Activated CD4-positive, CD25-positive, alpha-beta regulatory T cell treated with anti-CD3 and anti-CD28 coated beads, Interleukin-2, amount 50 U/mL, for 24 hours (primary cell): ENCODE measurements at regions not wholly inside any gene's neighbourhood (a gene's known extent, or its start where the extent isn't known, plus 50 kb on each side); places are given as distances from the start of the nearest gene placed in this dataset.
"Not testable (repeated sequence)": the region's sequence is repeated elsewhere in the genome, so short reads cannot be mapped to it uniquely, and the experiment has no call there.

Experiments used
- ATAC-seq, 2 donors: fragments of 150-1000 bp; cut with Tn5 transposase; one replicate each; pipeline ENCODE4 v1.10.0; 2021; ENCODE audit warnings: mild to moderate bottlenecking in 1 of 2, moderate library complexity in 1 of 2

DNA sequence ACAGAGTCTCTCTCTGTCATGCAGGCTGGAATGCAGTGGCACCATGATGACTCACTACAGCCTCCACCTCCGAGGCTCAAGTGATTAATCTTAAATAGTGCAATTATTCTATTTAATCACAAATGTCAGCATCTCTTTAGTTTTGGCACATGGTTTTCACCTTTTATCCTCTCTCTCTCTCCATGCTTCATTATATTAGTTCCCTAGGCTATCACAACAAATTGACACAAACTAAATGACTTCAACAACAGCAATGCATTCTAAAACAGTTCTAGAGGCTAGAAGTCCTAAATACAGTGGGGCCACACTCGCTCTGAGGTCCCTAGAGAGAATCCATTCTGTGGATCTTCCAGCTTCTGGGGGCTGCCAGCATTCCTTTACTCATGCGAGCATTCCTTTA is 178.2 kb upstream of the ZNG1F start:
- not testable (repeated sequence) for ATAC-seq

DNA sequence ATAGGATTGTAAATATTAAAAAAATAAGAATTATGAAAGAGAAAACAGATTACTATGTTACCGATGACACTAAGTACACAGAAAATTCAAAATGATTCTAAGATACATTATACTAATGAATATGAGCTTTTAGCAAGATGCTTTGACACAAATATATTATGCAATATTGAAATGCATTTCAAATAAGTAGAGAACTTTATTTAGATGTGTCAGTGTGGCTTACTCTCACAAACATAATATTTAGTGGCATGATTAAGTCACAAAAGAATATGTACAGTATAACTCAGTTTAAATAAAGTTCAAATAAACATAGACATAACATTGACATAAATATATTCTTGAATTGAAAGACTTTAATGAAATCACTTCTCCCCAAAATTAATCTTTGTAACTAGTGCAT is 172.7 kb upstream of the ZNG1F start:
- ATAC-seq = not testable (repeated sequence)

GRCh38 chr9:41359116-41359515 is 170.0 kb upstream of the ZNG1F start:
- ATAC-seq = peak in 1 of 2 donors; percentile 55

GRCh38 chr9:41358682-41359081 is 169.6 kb upstream of the ZNG1F start:
- not testable (repeated sequence) for ATAC-seq

GRCh38 chr9:41357918-41358404 is 168.8 kb upstream of the ZNG1F start:
- not testable (repeated sequence) for ATAC-seq

GRCh38 chr9:41357350-41357748 is 168.2 kb upstream of the ZNG1F start:
- ATAC-seq = not testable (repeated sequence)

GRCh38 chr9:41356588-41357349 is 167.7 kb upstream of the ZNG1F start:
- ATAC-seq = peak; percentile 78 to 82

GRCh38 chr9:41355712-41356450 is 166.8 kb upstream of the ZNG1F start:
- ATAC-seq = not testable (repeated sequence)

DNA sequence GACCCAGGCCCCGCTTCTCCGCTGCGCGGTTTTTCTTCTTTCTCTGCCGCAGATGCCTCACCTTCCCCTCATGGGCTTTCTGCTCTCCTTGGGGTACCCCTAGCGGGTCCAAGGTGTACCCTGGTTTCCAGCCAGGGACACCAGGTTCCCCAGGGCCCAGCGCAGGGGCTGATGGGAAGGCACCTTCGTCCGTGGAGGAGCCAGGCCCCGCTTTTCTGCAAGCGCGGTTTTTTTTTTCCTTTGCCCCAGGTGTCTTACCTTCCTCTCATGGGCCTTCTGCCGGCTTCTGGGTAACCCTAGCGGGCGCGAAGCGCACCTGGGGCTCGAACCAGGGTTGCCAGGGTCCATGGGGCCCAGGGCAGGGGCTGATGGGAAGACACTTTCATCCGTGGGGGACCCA is 165.9 kb upstream of the ZNG1F start:
- not testable (repeated sequence) for ATAC-seq

DNA sequence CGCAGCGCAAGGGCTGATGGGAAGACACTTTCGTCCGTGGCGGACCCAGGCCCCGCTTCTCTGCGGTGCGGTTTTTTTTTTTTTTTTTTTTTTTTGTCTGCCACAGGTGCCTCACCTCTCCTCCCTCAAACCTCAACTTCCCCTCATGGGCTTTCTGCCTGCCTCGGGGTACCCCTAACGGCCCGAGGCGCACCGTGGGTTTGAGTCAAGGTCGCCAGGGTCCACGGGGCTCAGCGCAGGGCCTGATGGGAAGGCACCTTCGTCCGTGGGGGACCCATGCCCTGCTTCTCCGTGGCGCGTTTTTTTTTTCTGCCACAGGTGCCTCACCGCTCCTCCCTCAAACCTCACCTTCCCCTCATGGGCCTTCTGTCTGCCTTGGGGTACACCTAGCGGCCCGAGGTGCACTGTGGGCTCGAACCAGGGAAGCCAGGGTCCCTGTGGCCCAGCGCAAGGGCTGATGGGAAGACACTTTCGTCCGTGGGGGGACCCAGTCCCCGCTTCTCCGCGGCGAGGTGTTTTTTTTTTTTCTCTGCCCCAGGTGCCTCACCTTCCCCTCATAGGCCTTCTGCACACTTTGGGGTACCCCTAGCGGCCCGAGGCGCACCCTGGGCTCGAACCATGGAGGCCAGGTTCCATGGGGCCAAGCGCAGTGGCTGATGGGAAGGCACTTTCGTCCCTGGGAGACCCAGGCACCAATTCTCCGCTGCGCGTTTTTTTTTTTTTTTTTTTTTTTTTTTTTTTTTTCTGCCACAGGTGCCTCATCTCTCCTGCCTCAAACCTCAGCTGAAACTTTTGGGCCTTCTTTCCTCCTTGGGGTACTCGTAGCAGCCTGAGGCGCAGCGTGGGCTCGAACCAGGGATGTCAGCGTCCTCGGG is 165.2 kb upstream of the ZNG1F start:
- ATAC-seq = not testable (repeated sequence)

GRCh38 chr9:41353026-41353425 is 163.9 kb upstream of the ZNG1F start:
- not testable (repeated sequence) for ATAC-seq

- not testable (repeated sequence) for ATAC-seq
Measured at GRCh38 chr9:41352390-41352789, 163.3 kb upstream of the ZNG1F start.

GRCh38 chr9:41347893-41348292 is 158.8 kb upstream of the ZNG1F start:
- not testable (repeated sequence) for ATAC-seq

GRCh38 chr9:41332562-41332961 is 143.4 kb upstream of the ZNG1F start:
- not testable (repeated sequence) for ATAC-seq

GRCh38 chr9:41321277-41321676 is 132.2 kb upstream of the ZNG1F start:
- not testable (repeated sequence) for ATAC-seq

DNA sequence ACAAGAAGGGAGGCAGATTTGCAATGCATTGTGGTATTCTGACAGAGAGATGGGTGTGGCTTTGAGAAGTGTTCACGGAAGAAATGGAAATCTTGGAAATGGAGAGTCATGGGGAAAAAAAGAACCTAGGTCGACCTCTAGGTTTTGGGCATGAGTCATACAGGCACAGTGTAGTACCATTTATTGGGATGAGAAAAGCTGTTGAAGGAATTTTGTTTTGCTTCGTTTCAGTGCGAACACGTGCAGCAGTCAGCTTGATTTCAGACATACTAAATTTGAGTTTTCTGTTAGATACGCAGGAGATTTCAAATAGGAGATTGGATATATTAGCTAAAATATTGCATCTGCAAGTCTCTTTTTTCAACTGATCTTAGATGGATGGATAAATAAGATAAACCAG is 119.8 kb upstream of the ZNG1F start:
- not testable (repeated sequence) for ATAC-seq

- not testable (repeated sequence) for ATAC-seq
Measured at GRCh38 chr9:41285744-41286143, 96.6 kb upstream of the ZNG1F start.

GRCh38 chr9:41280299-41281238 is 91.5 kb upstream of the ZNG1F start:
- peak in 1 of 2 donors; percentile 38 for ATAC-seq

DNA sequence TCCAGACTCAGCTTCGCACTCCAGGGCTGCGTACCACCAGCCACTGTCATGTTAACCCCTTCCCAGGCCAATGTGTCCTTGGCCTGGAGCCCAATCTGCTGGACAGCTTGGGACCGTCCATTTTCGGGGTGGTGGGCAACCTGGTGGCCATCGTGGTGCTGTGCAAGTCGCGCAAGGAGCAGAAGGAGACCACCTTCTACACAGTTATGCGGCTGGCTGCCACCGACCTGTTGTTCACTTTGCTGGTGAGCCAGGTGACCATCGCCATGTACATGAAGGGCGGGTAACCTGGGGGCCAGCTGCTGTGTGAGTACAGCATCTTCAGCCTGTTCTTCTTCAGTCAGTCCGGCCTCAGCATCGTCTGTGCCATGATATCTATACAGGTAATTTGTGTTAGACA is 90.3 kb upstream of the ZNG1F start:
- ATAC-seq = not testable (repeated sequence)

DNA sequence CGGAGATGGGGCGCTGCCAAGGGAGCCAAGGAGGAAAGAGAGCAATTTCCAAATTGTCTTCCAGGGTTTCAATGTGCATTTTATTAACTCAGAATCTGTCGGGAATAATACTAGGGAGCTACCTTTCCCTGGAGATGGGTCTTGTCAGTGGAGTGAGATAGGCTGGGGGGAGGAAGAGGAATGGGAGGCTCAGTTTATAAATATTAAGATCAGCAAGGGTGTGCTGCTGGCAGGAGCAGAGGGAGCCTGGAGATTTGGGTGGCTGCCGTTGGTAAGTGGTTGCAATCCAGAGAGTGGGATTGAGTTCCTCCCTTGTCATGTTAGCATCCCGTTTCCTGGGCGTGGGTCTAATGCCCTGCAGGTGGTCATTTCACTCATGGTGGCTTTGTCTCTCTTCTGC is 89.9 kb upstream of the ZNG1F start:
- not testable (repeated sequence) for ATAC-seq

- ATAC-seq = peak; percentile 100
Measured at GRCh38 chr9:41273549-41274267, 84.6 kb upstream of the ZNG1F start.
